ENCODE measurements at regions not wholly inside any gene's neighbourhood (a gene's known extent, or its start where the extent isn't known, plus 50 kb on each side); places are given as distances from the start of the nearest gene placed in this dataset.
"Not testable (repeated sequence)": the region's sequence is repeated elsewhere in the genome, so short reads cannot be mapped to it uniquely, and the experiment has no call there.

- no peak for DNase-seq
Measured at GRCh38 chr17:62147284-62147683, 82.2 kb upstream of the MED13 start.

GRCh38 chr17:62140836-62141235 lies 75.8 kb upstream of the MED13 start:
- no peak for DNase-seq

GRCh38 chr17:62140376-62140775 lies 75.3 kb upstream of the MED13 start:
- DNase-seq, result no peak

DNA sequence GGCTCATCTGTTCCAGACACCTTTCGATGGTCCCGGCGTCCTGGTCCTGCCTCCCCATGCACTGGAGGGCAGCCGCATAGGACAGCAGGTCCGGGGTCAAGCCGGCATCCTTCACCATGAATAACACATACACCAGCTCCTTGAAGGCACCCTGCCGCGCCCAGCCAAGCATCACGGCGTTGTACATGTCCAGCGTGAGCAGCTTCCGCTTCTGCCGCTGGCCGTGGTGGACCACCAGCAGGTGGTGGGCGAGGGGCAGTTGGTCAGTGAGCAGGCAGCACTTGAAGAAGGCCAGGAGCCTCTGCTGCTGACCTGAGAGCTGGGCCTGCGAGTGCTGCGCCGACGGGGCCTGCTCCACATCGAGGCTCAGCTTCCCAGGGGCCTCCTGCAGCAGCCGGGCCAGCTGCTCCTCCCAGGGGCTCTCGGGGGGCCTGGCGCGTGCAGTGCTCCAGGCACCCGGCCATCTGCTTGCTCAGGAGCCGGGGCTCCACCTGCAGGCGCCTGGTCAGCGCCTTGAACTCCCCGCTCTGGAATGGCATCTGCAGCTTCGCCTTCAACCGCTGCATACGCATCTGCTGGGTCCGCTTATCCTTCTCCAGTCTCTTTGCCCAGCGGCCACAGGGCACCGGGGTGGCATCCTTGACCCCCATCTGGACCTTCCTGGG lies 74.7 kb upstream of the MED13 start:
- DNase-seq, result not testable (repeated sequence)

GRCh38 chr17:62139141-62139540 lies 74.1 kb upstream of the MED13 start:
- DNase-seq, result no peak

DNA sequence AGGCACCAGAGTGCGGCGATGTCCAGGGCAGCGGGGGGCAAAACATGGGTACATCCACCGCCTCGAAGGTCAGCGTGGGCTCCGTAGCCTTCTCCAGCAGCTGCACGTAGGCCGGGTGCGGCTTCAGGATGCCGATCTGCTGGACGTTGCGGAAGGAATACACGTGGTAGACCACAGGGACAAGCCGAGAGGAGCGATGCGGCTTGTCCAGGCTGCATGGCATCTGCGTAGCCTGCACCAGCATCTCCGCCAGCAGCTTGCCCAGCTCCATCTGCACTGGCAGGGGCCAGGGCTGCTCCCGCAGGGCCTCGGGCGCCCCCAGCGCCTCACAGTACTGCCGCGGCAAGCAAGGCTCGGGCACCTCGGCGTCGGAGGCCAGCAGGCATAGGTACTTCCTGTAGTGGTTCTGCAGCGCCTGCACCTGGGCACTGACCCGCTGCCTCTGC lies 73.6 kb upstream of the MED13 start:
- DNase-seq, result peak in 1 of 2 donors; percentile 40

DNA sequence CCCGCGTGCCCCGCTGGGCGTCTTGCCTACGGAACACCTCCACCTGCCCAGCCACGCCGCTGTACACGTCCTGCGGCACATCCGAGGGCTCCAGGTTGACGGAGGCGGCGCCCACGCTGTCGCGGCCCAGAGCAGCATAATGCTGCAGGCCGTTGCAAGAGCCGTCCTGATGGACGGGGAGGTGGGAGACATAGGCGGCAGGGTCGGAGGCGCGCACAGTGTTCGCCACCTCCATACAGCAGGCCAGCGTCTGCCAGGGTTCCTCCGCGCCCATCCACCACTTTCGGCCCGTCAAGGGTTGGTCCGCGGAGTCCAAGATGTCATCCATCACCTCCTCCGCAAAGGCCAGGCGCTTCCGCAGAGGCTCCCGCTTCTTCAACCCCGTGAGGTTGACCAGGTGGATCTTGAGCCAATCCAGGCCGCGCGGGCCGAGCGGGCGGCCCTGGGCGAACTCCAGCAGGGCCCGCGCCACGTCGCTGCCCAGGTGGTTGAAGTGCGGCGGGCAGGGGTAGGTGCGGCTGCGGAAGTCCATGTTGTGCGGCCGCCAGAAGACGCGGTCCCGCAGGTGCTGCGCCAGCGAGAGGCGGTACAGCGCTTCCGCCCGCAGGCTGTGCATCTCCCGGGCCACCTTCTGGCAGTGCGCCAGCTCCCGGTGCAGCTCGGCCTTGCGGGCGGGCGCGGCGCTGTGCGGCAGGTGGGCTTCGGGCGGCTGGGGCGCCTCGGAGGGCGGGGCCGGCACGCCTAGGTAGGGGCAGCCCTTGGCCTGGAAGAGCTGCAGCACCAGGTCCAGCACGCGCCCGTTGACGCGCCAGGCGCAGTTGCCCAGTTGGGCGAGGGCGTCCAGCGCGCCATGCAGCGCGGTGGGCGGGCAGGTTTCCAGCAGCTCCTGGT lies 72.9 kb upstream of the MED13 start:
- DNase-seq, result peak in 1 of 2 donors; percentile 25

- DNase-seq, result not testable (repeated sequence)
Measured at GRCh38 chr17:62137013-62137733, 72.1 kb upstream of the MED13 start.

- no peak for DNase-seq
Measured at GRCh38 chr17:62135742-62136141, 70.7 kb upstream of the MED13 start.

DNA sequence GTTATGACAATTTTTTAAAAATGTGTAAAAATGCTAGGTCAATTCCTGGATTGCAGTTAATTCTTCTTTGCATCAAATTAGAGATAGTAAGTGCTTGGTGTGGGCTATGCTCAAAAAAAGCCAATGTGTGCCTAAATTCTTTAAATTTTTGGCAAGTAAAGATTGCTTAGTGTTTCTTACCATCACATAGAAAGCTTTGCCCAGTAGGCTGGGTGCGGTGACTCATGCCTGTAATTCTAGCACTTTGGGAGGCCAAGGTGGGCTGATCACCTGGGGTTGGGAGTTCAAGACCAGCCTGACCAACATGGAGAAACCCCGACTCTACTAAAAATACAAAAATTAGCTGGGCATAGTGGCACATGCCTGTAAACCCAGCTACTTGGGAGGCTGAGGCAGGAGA lies 70.0 kb upstream of the MED13 start:
- DNase-seq, result not testable (repeated sequence)

DNA sequence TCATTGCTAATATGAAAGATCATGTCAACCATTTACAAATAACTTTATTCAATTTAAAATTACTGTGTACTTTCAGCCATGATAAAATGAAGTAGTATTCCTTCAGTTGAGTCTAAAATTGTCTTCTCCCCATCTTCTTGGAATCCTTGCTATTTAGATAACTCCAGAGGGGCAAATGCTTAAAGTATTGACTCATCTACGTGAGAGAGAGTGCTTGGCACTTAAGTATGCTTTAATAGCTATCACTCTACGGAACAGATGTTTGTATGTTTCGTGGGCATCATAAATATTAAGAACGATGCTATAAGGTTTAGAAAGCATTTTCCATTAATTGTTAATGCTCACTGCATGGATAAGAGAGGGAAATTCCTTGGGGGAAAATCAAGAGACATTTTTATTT lies 69.3 kb upstream of the MED13 start:
- DNase-seq, result no peak

GRCh38 chr17:62131271-62131670 lies 66.2 kb upstream of the MED13 start:
- DNase-seq, result not testable (repeated sequence)

GRCh38 chr17:62130739-62131138 lies 65.7 kb upstream of the MED13 start:
- DNase-seq, result no peak

DNA sequence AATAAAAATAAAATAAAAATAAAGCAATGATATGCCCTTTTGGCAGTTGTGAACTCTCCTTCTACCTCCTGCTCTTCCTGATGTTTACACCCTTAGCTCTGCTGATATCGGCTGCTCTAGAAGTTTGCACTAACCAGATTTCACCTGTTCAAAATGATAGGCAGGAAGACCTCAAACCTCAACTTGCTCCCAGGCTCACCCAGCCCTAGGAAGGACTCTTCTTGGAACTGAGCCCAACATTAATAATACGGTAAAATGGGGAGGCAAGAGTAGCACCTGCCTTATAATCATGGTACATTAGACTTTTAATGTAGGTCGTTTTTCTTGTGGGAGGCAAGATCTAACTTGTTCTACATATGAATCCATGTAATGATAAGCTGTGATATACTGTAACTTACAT lies 61.2 kb upstream of the MED13 start:
- DNase-seq, result no peak

DNA sequence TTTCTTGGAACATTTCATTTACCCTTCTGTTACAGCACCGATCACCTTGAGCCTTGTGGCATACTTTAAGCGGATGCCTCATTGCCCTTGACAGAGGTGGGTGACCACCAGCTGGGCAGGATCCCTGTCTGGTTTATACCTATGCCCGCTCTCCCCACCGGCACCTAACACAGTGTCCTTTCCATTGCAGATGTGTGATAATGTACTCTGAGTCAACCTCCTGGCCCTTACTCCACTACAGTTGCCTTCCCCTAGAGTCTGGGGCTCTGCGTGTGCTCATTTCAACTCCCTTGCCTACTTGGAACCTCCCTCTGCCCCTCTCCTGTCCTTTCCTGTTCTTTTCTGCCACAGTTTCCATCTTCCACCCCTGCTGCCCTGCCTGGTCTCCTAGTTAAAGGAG lies 60.2 kb upstream of the MED13 start:
- no peak for DNase-seq

GRCh38 chr17:62121025-62121730 lies 56.1 kb upstream of the MED13 start:
- no peak for DNase-seq

GRCh38 chr17:62119373-62119772 lies 54.3 kb upstream of the MED13 start:
- no peak for DNase-seq
